GM12878 (cell line): ENCODE measurements at regions not wholly inside any gene's neighbourhood (a gene's known extent, or its start where the extent isn't known, plus 50 kb on each side); places are given as distances from the start of the nearest gene placed in this dataset.

ENCODE experiments used
- ATAC-seq: fragments of 200-7000 bp; cut with Tn5 transposase; 3 replicates; pipeline ENCODE4 v1.9.1; 2020; ENCODE audit warnings: mild to moderate bottlenecking, moderate library complexity
- BruUV-seq: library from RNA; stranded (reverse); fragments of 400-500 nt; replicated peaks from 2 replicates; lab custom pipeline; 2021; lab: Mats Ljungman, UMichigan
- CTCF ChIA-PET: fragments of 300-600 bp; sonication (Branson Sonifier 250); formaldehyde crosslinking; extraction: SDS; loops from one replicate; lab custom pipeline; 2021; ENCODE audit warnings: inconsistent platforms; lab: Yijun Ruan, JAX
- POLR2A ChIA-PET: fragments of 350-600 bp; formaldehyde crosslinking; extraction: SDS; loops from one replicate; lab custom pipeline; 2021; ENCODE audit warnings: inconsistent platforms; lab: Charles Lee
- RAD21 ChIA-PET: fragments of 300-600 bp; sonication (Branson Sonifier 250); formaldehyde crosslinking; loops from one replicate; lab custom pipeline; 2023; ENCODE audit warnings: antibody characterized with exemption; ENCODE audit not compliant: unreplicated experiment; lab: Charles Lee
- SMC1A ChIA-PET: fragments of 300-600 bp; sonication (Branson Sonifier 250); formaldehyde crosslinking; loops from one replicate; lab custom pipeline; 2023; ENCODE audit not compliant: unreplicated experiment, uncharacterized antibody; lab: Charles Lee
- DNase-seq: peaks from one replicate; pipeline ENCODE4 v3.0.0-alpha.2; 2011; ENCODE audit warnings: low read depth, low spot score
- FAIRE-seq: peaks from 3 replicates; lab custom pipeline; 2011; peaks lifted over from hg19 to GRCh38; lab: Jason Lieb, UNC
- H2AFZ ChIP-seq: 2 replicates; pipeline ENCODE4 v1.6.0; 2011; ENCODE audit warnings: low read depth, low read length, control low read depth; ENCODE audit not compliant: control insufficient read depth
- H3K27ac ChIP-seq: 2 replicates; pipeline ENCODE4 v1.5.1; 2011; ENCODE audit warnings: control low read depth; ENCODE audit not compliant: control insufficient read depth, insufficient read depth
- H3K27me3 ChIP-seq, 2 experiments: replicated peaks in 1 of 2; 2 replicates each; pipeline versions ENCODE4 v1.6.0 to v1.6.1; 2011; ENCODE audit warnings: low read length in 1 of 2; ENCODE audit not compliant: control insufficient read depth in 2 of 2, insufficient read depth in 2 of 2
- H3K36me3 ChIP-seq, 2 experiments: 2 replicates each; pipeline ENCODE4 v1.5.1; 2011; ENCODE audit warnings: low read length in 1 of 2; ENCODE audit not compliant: control insufficient read depth in 2 of 2, insufficient read depth in 2 of 2
- H3K4me1 ChIP-seq: 2 replicates; pipeline ENCODE4 v1.6.1; 2011; ENCODE audit warnings: mild to moderate bottlenecking, low read length, moderate library complexity, mixed read lengths; ENCODE audit not compliant: control insufficient read depth, insufficient read depth
- H3K4me2 ChIP-seq: 2 replicates; pipeline ENCODE4 v1.6.0; 2011; ENCODE audit warnings: control low read depth; ENCODE audit not compliant: control insufficient read depth, insufficient read depth
- H3K4me3 ChIP-seq: fragments of 200-600 bp; sonication (generic); 2 replicates; pipeline ENCODE4 v1.5.1; 2016
- H3K79me2 ChIP-seq: 2 replicates; pipeline ENCODE4 v1.6.0; 2011; ENCODE audit warnings: low read length; ENCODE audit not compliant: control insufficient read depth, insufficient read depth
- H3K9ac ChIP-seq: 2 replicates; pipeline ENCODE4 v1.8.0; 2011; ENCODE audit warnings: low read length, control low read depth, mixed read lengths; ENCODE audit not compliant: control insufficient read depth, insufficient read depth
- H3K9me3 ChIP-seq: replicated peaks from 3 replicates; pipeline ENCODE4 v1.5.1; 2011; ENCODE audit warnings: mild to moderate bottlenecking, low read length; ENCODE audit not compliant: control insufficient read depth, insufficient read depth
- H4K20me1 ChIP-seq: 2 replicates; pipeline ENCODE4 v1.6.0; 2011; ENCODE audit not compliant: control insufficient read depth, insufficient read depth
- USF2 ChIP-seq: IDR thresholded peaks from 2 replicates; pipeline ENCODE4 v1.6.1; 2011; ENCODE audit warnings: low read depth, low read length, improper control_type of control experiment, borderline replicate concordance
- WRNIP1 ChIP-seq: IDR thresholded peaks from 2 replicates; pipeline ENCODE4 v1.6.1; 2011; ENCODE audit warnings: low read depth, low read length, improper control_type of control experiment, borderline replicate concordance
- WGBS: methylation state at CpG from one replicate; pipeline ENCODE4 v1.1.6; 2016; ENCODE audit warnings: low lambda C conversion rate; ENCODE audit not compliant: insufficient replicate concordance, insufficient coverage; ENCODE audit errors: missing lambda C conversion rate; 5-methylcytosine and 5-hydroxymethylcytosine counted together
- in situ Hi-C: fragments of 300-500 bp; cut with MboI; formaldehyde crosslinking; loops from 9 replicates; pipeline ENCODE4 v1.14.3; 2018; ENCODE audit warnings: mixed read lengths
- intact Hi-C: fragments of 100-400 bp; cut with micrococcal nuclease; formaldehyde crosslinking; loops from one replicate; pipeline ENCODE4 v1.14.2; 2022; ENCODE audit not compliant: unreplicated experiment
- TF ChIP-seq, protein P1 (sequence below): fragments of 450-650 bp; IDR thresholded peaks from 2 replicates; pipeline ENCODE4 v1.6.1; 2017; ENCODE audit warnings: mild to moderate bottlenecking

DNA sequence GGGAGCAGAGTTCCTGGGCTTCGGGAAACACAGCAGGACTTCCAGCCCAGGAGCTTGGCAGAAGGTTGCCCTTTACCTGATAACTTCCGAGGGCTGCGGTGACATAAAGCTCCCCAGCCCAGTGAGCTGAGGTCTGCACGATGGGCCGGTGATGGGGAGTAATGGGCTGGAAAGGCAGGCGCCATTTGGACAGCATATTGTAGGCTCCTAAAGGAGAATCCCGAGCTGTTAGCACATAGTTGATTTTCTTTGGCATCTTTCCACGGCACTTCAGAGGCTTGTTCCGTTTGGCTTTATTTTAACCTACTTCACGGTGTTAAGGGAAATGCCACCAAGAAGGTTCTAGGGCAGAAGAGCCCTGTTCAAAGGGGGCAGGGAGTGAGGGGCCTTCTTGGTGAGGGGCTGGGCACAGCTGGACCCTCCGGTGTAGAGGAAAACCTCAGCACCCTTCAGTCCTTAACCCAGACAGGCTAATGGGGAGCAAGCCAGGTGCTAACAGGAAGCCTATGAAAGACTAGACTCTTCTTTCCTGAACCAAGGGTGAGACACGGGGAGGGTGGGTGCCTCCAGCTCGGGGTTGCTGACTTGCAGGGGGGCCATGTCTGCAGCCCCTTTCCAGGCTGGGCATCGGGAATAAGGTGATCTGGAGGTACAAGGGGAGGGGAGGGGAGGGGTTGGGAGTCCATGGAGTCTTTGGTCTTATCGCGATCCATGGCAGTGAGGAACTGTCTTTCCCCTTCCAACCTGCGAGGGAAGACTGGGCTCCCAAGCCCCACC lies 347.7 kb downstream of the GLRX3 start:
- Histone ChIP-seq H3K4me3 (no peak overlapping the region), H3K4me1 (no peaks in the 10 kb centered on the region), H3K9ac (no peak overlapping the region), H3K9me3 (no peaks in the 10 kb centered on the region; the same call in 2 of the 3 replicates), H3K4me2 (no peak overlapping the region), H2AFZ (no peak overlapping the region), H3K36me3 (no peaks in the 10 kb centered on the region), H3K27me3 (no peaks in the 10 kb centered on the region), H4K20me1 (no peaks in the 10 kb centered on the region), H3K27ac (no peak overlapping the region), H3K79me2 (no peaks in the 10 kb centered on the region)
- no peak for FAIRE-seq
- in situ Hi-C loops (no loop called here), intact Hi-C loops (no loop called here)
- TF ChIP-seq WRNIP1, result no peak
- TF ChIP-seq USF2, result no peak
- TF ChIP-seq, protein P1, sequence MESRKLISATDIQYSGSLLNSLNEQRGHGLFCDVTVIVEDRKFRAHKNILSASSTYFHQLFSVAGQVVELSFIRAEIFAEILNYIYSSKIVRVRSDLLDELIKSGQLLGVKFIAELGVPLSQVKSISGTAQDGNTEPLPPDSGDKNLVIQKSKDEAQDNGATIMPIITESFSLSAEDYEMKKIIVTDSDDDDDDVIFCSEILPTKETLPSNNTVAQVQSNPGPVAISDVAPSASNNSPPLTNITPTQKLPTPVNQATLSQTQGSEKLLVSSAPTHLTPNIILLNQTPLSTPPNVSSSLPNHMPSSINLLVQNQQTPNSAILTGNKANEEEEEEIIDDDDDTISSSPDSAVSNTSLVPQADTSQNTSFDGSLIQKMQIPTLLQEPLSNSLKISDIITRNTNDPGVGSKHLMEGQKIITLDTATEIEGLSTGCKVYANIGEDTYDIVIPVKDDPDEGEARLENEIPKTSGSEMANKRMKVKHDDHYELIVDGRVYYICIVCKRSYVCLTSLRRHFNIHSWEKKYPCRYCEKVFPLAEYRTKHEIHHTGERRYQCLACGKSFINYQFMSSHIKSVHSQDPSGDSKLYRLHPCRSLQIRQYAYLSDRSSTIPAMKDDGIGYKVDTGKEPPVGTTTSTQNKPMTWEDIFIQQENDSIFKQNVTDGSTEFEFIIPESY, result no peak
- no peak for DNase-seq
- ATAC-seq, result no peak
- BruUV-seq, result no TSS peak
- SMC1A ChIA-PET, result no interaction called here
- CTCF ChIA-PET, result no interaction called here
- 37% methylated on average over 16 of the region's 17 CpGs for WGBS
- POLR2A ChIA-PET, result no interaction called here
- RAD21 ChIA-PET, result no interaction called here
